ENCODE measurements at regions not wholly inside any gene's neighbourhood (a gene's known extent, or its start where the extent isn't known, plus 50 kb on each side); places are given as distances from the start of the nearest gene placed in this dataset.
"Not testable (repeated sequence)": the region's sequence is repeated elsewhere in the genome, so short reads cannot be mapped to it uniquely, and the experiment has no call there.

GRCh38 chr7:149682038-149682437 lies 91.3 kb downstream of the ZNF467 start:
- DNase-seq, result no peak

- no peak for DNase-seq
Observed at GRCh38 chr7:149681274-149681673, 92.1 kb downstream of the ZNF467 start.

- no peak for DNase-seq
Observed at GRCh38 chr7:149680331-149681025, 92.9 kb downstream of the ZNF467 start.

- not testable (repeated sequence) for DNase-seq
Observed at GRCh38 chr7:149674728-149675385, 98.5 kb downstream of the ZNF467 start.

- no peak for DNase-seq
Observed at GRCh38 chr7:149673006-149673405, 100.4 kb downstream of the ZNF467 start.

GRCh38 chr7:149670288-149670687 lies 103.1 kb downstream of the ZNF467 start:
- no peak for DNase-seq

- DNase-seq, result no peak
Observed at GRCh38 chr7:149669121-149669818, 104.1 kb downstream of the ZNF467 start.

GRCh38 chr7:149666360-149666945 lies 106.9 kb downstream of the ZNF467 start:
- DNase-seq, result no peak

- not testable (repeated sequence) for DNase-seq
Observed at GRCh38 chr7:149665618-149666017, 107.8 kb downstream of the ZNF467 start.

GRCh38 chr7:149664666-149665065 lies 108.7 kb downstream of the ZNF467 start:
- no peak for DNase-seq

GRCh38 chr7:149664176-149664575 lies 109.2 kb downstream of the ZNF467 start:
- DNase-seq, result no peak

- peak in 4 of 5 donors; percentile 34 to 52 (median 44) for DNase-seq
Observed at GRCh38 chr7:149662591-149663095, 110.7 kb downstream of the ZNF467 start.

GRCh38 chr7:149655784-149656183 lies 117.6 kb downstream of the ZNF467 start:
- DNase-seq, result no peak

- DNase-seq, result no peak
Observed at GRCh38 chr7:149654588-149654987, 118.8 kb downstream of the ZNF467 start.

- DNase-seq, result not testable (repeated sequence)
Observed at GRCh38 chr7:149650190-149650589, 123.2 kb downstream of the ZNF467 start.

- no peak for DNase-seq
Observed at GRCh38 chr7:149644754-149645153, 128.6 kb downstream of the ZNF467 start.

- no peak for DNase-seq
Observed at GRCh38 chr7:149642589-149642988, 130.8 kb downstream of the ZNF467 start.

- no peak for DNase-seq
Observed at GRCh38 chr7:149638566-149639320, 134.6 kb downstream of the ZNF467 start.

- DNase-seq, result no peak
Observed at GRCh38 chr7:149637911-149638565, 135.3 kb downstream of the ZNF467 start.

GRCh38 chr7:149635561-149636329 lies 137.6 kb downstream of the ZNF467 start:
- no peak for DNase-seq

Data from T-helper 1 cell (primary cell).